ENCODE measurements at regions not wholly inside any gene's neighbourhood (a gene's known extent, or its start where the extent isn't known, plus 50 kb on each side); places are given as distances from the start of the nearest gene placed in this dataset.
"Not testable (repeated sequence)": the region's sequence is repeated elsewhere in the genome, so short reads cannot be mapped to it uniquely, and the experiment has no call there.

- peak; percentile 89 for DNase-seq (ENCODE audit: low spot score)
- H3K27ac ChIP-seq = no peak overlapping the region
- ChIA-PET CTCF (interaction anchor here (0.6 to 1.0 kb wide), 2 partner anchors 54 to 133 kb away, joined by 3 read pairs; no protein-coding TSS in a partner anchor), POLR2A (ENCODE audit: low non-redundant PET) (no interaction called here)
- no peak for TF ChIP-seq CTCF (conservative IDR thresholded peaks at IDR 0.05; ENCODE audit: low read depth)
These were observed 1216.3 kb upstream of the ACO1 start for GRCh38 chr9:31168161-31168560.

DNA sequence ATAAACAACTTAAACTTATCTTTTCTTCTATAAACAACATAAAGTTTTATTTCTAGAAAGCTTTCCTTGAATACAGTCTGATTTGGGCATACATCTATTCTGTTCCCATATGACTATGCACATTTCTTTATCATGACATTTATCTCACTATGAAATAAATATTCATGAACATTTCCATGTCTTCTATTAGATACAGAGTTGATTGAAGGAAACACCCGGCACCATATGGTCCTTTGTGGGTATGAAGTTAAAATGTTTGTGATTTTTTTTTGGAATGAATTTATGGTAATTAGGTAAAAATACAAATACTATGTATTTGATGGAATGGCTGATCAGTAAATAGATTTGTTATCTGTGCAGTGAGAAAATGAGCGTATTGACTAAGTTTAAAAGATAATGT is 1209.8 kb upstream of the ACO1 start:
- ChIA-PET CTCF (interaction anchor here (0.7 kb wide), 1 partner anchor 18 kb away, joined by 3 read pairs; no protein-coding TSS in a partner anchor), POLR2A (ENCODE audit: low non-redundant PET) (no interaction called here)
- DNase-seq (ENCODE audit: low spot score) = no peak

DNA sequence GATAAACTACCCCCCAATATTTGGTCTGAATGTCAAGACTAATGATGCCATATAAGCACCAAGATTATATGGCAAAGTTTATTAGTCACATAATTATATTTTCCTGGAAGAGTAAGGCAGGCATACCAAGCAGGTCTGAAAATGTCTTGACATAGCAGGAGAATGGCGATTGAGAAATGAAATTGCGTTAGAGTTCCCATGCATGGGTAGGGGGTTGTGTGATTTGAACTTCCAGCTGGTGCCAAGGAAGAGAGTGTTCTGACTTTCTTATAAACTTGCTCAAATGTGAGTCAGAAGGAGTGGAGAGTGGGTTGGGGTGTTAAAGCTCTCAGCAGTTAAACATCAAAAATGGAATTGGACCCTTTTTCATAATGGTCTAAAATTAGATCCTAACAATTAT is 1200.6 kb upstream of the ACO1 start:
- ChIA-PET POLR2A (ENCODE audit: low non-redundant PET) (no interaction called here), CTCF (no interaction called here)
- H3K27ac ChIP-seq = no peak overlapping the region
- DNase-seq (ENCODE audit: low spot score) = no peak
- no peak for TF ChIP-seq CTCF (conservative IDR thresholded peaks at IDR 0.05; ENCODE audit: low read depth)

More for the DNA sequence above, 1209.8 kb upstream of the ACO1 start:
- H3K27ac ChIP-seq = no peak overlapping the region
- no peak for TF ChIP-seq CTCF (conservative IDR thresholded peaks at IDR 0.05; ENCODE audit: low read depth)

- POLR2A ChIA-PET (ENCODE audit: low non-redundant PET) = no interaction called here
- CTCF ChIA-PET = interaction anchor here (0.6 to 1.0 kb wide), 3 partner anchors 18 to 264 kb away, joined by 3 to 5 read pairs (median 3); no protein-coding TSS in a partner anchor
- TF ChIP-seq CTCF (conservative IDR thresholded peaks at IDR 0.05; ENCODE audit: low read depth) = no peak
- DNase-seq (ENCODE audit: low spot score) = peak; percentile 81
- no peak overlapping the region for H3K27ac ChIP-seq
These were observed 1198.6 kb upstream of the ACO1 start for GRCh38 chr9:31185831-31186230.

GRCh38 chr9:31188496-31188895 is 1195.9 kb upstream of the ACO1 start:
- TF ChIP-seq CTCF (conservative IDR thresholded peaks at IDR 0.05; ENCODE audit: low read depth) = no peak
- H3K27ac ChIP-seq = no peak overlapping the region
- POLR2A ChIA-PET (ENCODE audit: low non-redundant PET) = no interaction called here
- CTCF ChIA-PET = interaction anchor here (0.6 kb wide), 2 partner anchors 16 to 160 kb away, joined by 3 to 5 read pairs; no protein-coding TSS in a partner anchor
- DNase-seq (ENCODE audit: low spot score) = no peak

GRCh38 chr9:31210978-31211570 is 1173.4 kb upstream of the ACO1 start:
- DNase-seq (ENCODE audit: low spot score) = no peak
- ChIA-PET POLR2A (ENCODE audit: low non-redundant PET) (no interaction called here), CTCF (interaction anchor here (0.8 kb wide), 1 partner anchor 12 kb away, joined by 3 read pairs; no protein-coding TSS in a partner anchor)
- H3K27ac ChIP-seq = no peak overlapping the region
- no peak for TF ChIP-seq CTCF (conservative IDR thresholded peaks at IDR 0.05; ENCODE audit: low read depth)

- CTCF ChIA-PET; DNase-seq (ENCODE audit: low spot score); H3K27ac ChIP-seq; POLR2A ChIA-PET (ENCODE audit: low non-redundant PET): not testable (repeated sequence)
These were observed 1154.5 kb upstream of the ACO1 start for GRCh38 chr9:31229976-31230375.

Data from RWPE1 (cell line).